Type B pancreatic cell (in vitro differentiated cells): ENCODE measurements at regions not wholly inside any gene's neighbourhood (a gene's known extent, or its start where the extent isn't known, plus 50 kb on each side); places are given as distances from the start of the nearest gene placed in this dataset.

Experiments used
- DNase-seq: peaks from one replicate; pipeline ENCODE4 v3.0.0; 2021; ENCODE audit warnings: mixed read lengths; ENCODE audit not compliant: unreplicated experiment; ENCODE audit errors: extremely low spot score
- H3K27ac Mint-ChIP-seq: 2 replicates; pipeline ENCODE4 v1.8.0; 2021; ENCODE audit warnings: mild to moderate bottlenecking, mixed read lengths
- H3K27me3 Mint-ChIP-seq: 2 replicates; pipeline ENCODE4 v1.8.0; 2021; ENCODE audit warnings: mixed read lengths
- H3K36me3 Mint-ChIP-seq: 2 replicates; pipeline ENCODE4 v1.8.0; 2021; ENCODE audit warnings: mixed read lengths
- H3K4me1 Mint-ChIP-seq: one replicate; pipeline ENCODE4 v1.8.0; 2021; ENCODE audit warnings: mixed read lengths; ENCODE audit not compliant: unreplicated experiment
- H3K4me3 Mint-ChIP-seq: 2 replicates; pipeline ENCODE4 v1.8.0; 2021; ENCODE audit warnings: mild to moderate bottlenecking, mixed read lengths
- H3K9me3 Mint-ChIP-seq: 2 replicates; pipeline ENCODE4 v1.8.0; 2021; ENCODE audit warnings: mixed read lengths
- CTCF ChIP-seq: fragments of 200-600 bp; sonication (generic); conservative IDR thresholded peaks from 2 replicates; pipeline ENCODE4 v1.5.0; 2021; ENCODE audit warnings: antibody characterized with exemption, mild to moderate bottlenecking

DNA sequence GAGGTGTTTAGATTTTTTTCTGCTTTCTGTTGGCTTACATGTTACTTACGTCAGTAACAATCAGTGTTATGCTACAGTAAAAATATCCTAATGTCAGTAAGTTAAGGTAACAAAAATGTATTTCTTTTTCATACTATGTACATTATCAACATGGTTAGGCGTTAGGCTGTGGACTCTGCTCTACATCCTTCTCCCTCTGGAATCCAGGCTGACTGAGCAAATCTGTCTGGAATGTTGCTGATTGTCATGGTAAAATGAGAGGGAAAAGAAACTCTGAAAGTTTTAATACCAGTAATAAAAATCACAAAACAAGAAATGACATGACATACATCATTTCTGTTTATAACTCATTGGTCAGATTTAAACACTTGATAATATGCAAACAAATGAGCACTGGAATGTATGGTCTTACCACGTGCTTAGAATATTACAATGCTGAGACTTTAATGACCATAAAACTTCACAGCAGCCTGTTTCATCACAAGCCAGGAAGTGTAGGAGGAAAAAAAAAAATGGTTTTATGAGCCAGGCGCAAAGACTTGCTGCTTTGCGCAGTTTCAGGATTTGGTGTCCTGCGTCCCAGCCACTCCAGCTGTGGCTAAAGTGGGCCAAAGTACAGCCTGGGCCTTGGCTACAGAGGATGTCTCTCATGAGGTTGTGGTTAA, 252.4 kb downstream of the FSIP2 start:
- no peak for DNase-seq
- Mint-ChIP-seq H3K4me3 (no peak overlapping the region), H3K9me3 (no peaks in the 10 kb centered on the region), H3K27me3 (no peaks in the 10 kb centered on the region), H3K4me1 (no peaks in the 10 kb centered on the region), H3K36me3 (no peaks in the 10 kb centered on the region), H3K27ac (no peak overlapping the region)
- no peak for TF ChIP-seq CTCF

GRCh38 chr2:185998562-185999070, 260.0 kb downstream of the FSIP2 start:
- no peak overlapping the region for H3K27ac Mint-ChIP-seq
- H3K9me3 Mint-ChIP-seq: no peaks in the 10 kb centered on the region
- no peak overlapping the region for H3K4me3 Mint-ChIP-seq
- TF ChIP-seq CTCF: no peak
- H3K4me1 Mint-ChIP-seq: no peaks in the 10 kb centered on the region
- no peak for DNase-seq
- no peaks in the 10 kb centered on the region for H3K27me3 Mint-ChIP-seq
- H3K36me3 Mint-ChIP-seq: no peaks in the 10 kb centered on the region

DNA sequence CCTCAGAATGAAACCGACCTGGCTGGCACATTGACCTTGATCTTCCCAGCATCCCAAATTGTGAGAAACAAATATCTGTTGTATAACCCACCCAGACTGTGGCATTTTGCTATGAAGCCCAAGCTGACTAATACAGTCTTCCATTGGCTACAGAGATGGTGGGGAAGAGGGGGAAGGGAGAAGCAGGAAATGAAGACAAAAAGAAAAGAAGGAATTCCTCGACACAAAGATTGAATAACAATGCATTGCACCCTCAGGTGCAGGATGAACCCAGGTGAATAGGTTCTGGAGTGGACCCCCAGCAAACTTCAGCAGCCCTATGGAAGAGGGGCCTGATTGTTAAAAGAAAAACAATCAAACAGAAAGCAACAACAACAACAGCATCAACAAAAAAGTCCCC, 270.7 kb downstream of the FSIP2 start:
- H3K4me1 Mint-ChIP-seq: no peaks in the 10 kb centered on the region
- no peak overlapping the region for H3K4me3 Mint-ChIP-seq
- peaks cover 4% of the 10 kb centered on the region for H3K9me3 Mint-ChIP-seq
- DNase-seq: no peak
- H3K36me3 Mint-ChIP-seq: no peaks in the 10 kb centered on the region
- TF ChIP-seq CTCF: no peak
- no peak overlapping the region for H3K27ac Mint-ChIP-seq
- H3K27me3 Mint-ChIP-seq: no peaks in the 10 kb centered on the region

GRCh38 chr2:186017278-186017677, 278.7 kb downstream of the FSIP2 start:
- Mint-ChIP-seq H3K27ac (no peak overlapping the region), H3K4me1 (peaks cover 5% of the 10 kb centered on the region), H3K36me3 (no peaks in the 10 kb centered on the region), H3K27me3 (no peaks in the 10 kb centered on the region), H3K4me3 (no peak overlapping the region), H3K9me3 (no peaks in the 10 kb centered on the region)
- TF ChIP-seq CTCF: no peak
- DNase-seq: no peak

GRCh38 chr2:186024921-186025320, 286.3 kb downstream of the FSIP2 start:
- Mint-ChIP-seq H3K36me3 (no peaks in the 10 kb centered on the region), H3K4me1 (no peaks in the 10 kb centered on the region), H3K9me3 (no peaks in the 10 kb centered on the region), H3K4me3 (no peak overlapping the region), H3K27me3 (no peaks in the 10 kb centered on the region), H3K27ac (no peak overlapping the region)
- no peak for TF ChIP-seq CTCF
- no peak for DNase-seq

DNA sequence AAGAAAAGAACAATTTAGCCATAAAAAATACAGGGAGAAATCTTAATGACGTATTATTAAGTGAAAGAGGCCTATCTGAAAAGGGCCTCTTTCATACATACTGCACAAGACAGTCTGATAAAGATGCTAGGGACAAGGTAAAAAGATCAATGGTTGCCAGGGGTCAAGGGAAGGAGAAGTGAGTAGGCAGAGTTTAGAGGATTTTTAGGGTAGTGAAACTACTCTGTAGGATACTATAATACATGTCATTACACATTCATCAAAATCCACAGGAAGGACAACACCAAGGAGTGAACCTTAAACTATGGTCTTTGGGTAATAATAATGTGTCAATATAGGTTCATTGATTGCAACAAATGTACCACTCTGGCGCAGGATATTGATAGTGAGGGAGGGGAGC, 289.3 kb downstream of the FSIP2 start:
- no peak for DNase-seq
- no peak overlapping the region for H3K27ac Mint-ChIP-seq
- no peaks in the 10 kb centered on the region for H3K4me1 Mint-ChIP-seq
- no peaks in the 10 kb centered on the region for H3K27me3 Mint-ChIP-seq
- no peaks in the 10 kb centered on the region for H3K36me3 Mint-ChIP-seq
- TF ChIP-seq CTCF: no peak
- no peak overlapping the region for H3K4me3 Mint-ChIP-seq
- H3K9me3 Mint-ChIP-seq: no peaks in the 10 kb centered on the region
